ENCODE measurements at regions not wholly inside any gene's neighbourhood (a gene's known extent, or its start where the extent isn't known, plus 50 kb on each side); places are given as distances from the start of the nearest gene placed in this dataset.

DNA sequence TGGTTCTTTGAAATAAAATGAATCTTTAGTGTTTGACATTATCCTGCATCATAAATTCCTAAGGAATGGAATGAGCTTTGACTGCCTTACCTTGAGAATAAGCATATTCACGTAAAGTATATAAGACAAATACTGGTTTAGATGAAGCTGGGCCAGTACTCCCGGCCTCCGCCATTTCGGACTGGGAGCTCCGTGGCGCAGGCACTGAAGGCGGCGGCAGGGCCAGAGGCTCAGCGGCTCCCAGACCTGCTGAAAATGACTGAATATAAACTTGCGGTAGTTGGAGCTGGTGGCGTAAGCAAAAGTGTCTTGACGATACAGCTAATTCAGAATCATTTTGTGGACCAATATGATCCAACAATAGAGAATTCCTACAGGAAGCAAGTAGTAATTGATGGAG lies 76.2 kb upstream of the FAM83B start:
- H3K9me3 ChIP-seq (ENCODE audit: control insufficient read depth in 4 of 4, insufficient read depth in 3 of 4, low read length in 3 of 4): no peaks in the 10 kb centered on the region
- H3K4me1 ChIP-seq (ENCODE audit: control insufficient read depth in 5 of 5, insufficient read depth in 5 of 5, low read length in 5 of 5): no peaks in the 10 kb centered on the region
- H3K9ac ChIP-seq (ENCODE audit: insufficient read depth in 1 of 2, low read length in 2 of 2): no peak overlapping the region
- no peak for DNase-seq
- H3K27ac ChIP-seq (ENCODE audit: low read depth in 1 of 2, low read length in 1 of 2): no peak overlapping the region
- H3K4me3 ChIP-seq: no peak overlapping the region
- WGBS, 2 donors: 96 to 97% methylated on average over 12 of the region's 12 CpGs
- no peaks in the 10 kb centered on the region for H3K27me3 ChIP-seq (ENCODE audit: control insufficient read depth in 3 of 3, insufficient read depth in 3 of 3, low read length in 2 of 3)
- no peak for ATAC-seq (ENCODE audit: insufficient read depth, low FRiP score)
- H3K36me3 ChIP-seq (ENCODE audit: control insufficient read depth in 4 of 4, insufficient read depth in 4 of 4, low read length in 4 of 4): no peaks in the 10 kb centered on the region
- TF ChIP-seq, protein P1, sequence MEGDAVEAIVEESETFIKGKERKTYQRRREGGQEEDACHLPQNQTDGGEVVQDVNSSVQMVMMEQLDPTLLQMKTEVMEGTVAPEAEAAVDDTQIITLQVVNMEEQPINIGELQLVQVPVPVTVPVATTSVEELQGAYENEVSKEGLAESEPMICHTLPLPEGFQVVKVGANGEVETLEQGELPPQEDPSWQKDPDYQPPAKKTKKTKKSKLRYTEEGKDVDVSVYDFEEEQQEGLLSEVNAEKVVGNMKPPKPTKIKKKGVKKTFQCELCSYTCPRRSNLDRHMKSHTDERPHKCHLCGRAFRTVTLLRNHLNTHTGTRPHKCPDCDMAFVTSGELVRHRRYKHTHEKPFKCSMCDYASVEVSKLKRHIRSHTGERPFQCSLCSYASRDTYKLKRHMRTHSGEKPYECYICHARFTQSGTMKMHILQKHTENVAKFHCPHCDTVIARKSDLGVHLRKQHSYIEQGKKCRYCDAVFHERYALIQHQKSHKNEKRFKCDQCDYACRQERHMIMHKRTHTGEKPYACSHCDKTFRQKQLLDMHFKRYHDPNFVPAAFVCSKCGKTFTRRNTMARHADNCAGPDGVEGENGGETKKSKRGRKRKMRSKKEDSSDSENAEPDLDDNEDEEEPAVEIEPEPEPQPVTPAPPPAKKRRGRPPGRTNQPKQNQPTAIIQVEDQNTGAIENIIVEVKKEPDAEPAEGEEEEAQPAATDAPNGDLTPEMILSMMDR (IDR thresholded peaks at IDR 0.05; ENCODE audit: control extremely low read depth, extremely low read depth): no peak

DNA sequence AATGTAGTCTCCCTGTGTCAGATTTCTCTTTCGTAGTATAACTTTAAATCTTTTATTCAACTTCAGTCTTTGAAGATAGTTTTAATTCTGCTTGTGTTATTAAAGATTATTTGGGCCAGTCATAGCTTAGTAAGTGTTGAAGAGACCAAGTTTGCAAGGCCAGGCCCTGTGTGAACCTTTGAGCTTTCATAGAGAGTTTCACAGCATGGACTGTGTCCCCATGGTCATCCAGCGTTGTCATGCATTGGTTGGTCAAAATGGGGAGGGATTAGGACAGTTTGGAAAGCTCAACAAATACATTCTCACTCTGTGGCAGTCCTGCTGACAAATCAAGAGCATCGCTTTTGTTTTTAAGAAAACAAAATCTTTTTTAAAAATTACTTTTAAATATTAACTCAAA lies 74.6 kb upstream of the FAM83B start:
- DNase-seq (no peak), ATAC-seq (ENCODE audit: insufficient read depth, low FRiP score) (no peak)
- no peaks in the 10 kb centered on the region for H3K27me3 ChIP-seq (ENCODE audit: control insufficient read depth in 3 of 3, insufficient read depth in 3 of 3, low read length in 2 of 3)
- H3K4me1 ChIP-seq (ENCODE audit: control insufficient read depth in 5 of 5, insufficient read depth in 5 of 5, low read length in 5 of 5): peaks cover 0 to 5% (median 0%) of the 10 kb centered on the region in 5 donors
- 89 to 91% methylated on average over 3 of the region's 3 CpGs for WGBS, 2 donors
- H3K9me3 ChIP-seq (ENCODE audit: control insufficient read depth in 4 of 4, insufficient read depth in 3 of 4, low read length in 3 of 4): no peaks in the 10 kb centered on the region
- H3K4me3 ChIP-seq: no peak overlapping the region
- H3K27ac ChIP-seq (ENCODE audit: low read depth in 1 of 2, low read length in 1 of 2): no peak overlapping the region
- no peaks in the 10 kb centered on the region for H3K36me3 ChIP-seq (ENCODE audit: control insufficient read depth in 4 of 4, insufficient read depth in 4 of 4, low read length in 4 of 4)
- H3K9ac ChIP-seq (ENCODE audit: insufficient read depth in 1 of 2, low read length in 2 of 2): no peak overlapping the region
- TF ChIP-seq, protein P1 (IDR thresholded peaks at IDR 0.05; ENCODE audit: control extremely low read depth, extremely low read depth): no peak

DNA sequence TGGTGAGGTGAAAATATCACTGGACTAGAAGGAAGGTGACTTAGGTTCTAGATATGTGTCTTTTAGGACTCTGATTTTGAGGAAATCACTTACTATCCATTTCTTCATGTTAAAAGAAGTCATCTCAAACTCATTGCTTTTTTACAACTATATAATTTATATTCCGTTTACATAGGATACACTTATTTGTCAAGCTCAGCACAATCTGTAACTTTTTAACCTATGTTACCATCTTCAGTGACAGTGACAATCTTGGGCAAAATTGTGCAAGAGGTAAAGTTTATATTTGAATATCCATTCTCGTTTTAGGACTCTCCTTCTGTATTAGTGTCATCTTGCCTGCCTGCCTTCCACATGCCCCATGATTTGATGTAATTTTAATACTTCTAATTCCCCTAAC lies 74.0 kb upstream of the FAM83B start:
- Histone ChIP-seq H3K36me3 (ENCODE audit: control insufficient read depth in 4 of 4, insufficient read depth in 4 of 4, low read length in 4 of 4) (no peaks in the 10 kb centered on the region), H3K27ac (ENCODE audit: low read depth in 1 of 2, low read length in 1 of 2) (no peak overlapping the region), H3K9me3 (ENCODE audit: control insufficient read depth in 4 of 4, insufficient read depth in 3 of 4, low read length in 3 of 4) (no peaks in the 10 kb centered on the region), H3K4me1 (ENCODE audit: control insufficient read depth in 5 of 5, insufficient read depth in 5 of 5, low read length in 5 of 5) (peaks cover 0 to 5% (median 0%) of the 10 kb centered on the region in 5 donors), H3K27me3 (ENCODE audit: control insufficient read depth in 3 of 3, insufficient read depth in 3 of 3, low read length in 2 of 3) (no peaks in the 10 kb centered on the region), H3K4me3 (no peak overlapping the region), H3K9ac (ENCODE audit: insufficient read depth in 1 of 2, low read length in 2 of 2) (no peak overlapping the region)
- 78 to 87% methylated on average over 2 of the region's 2 CpGs for WGBS, 2 donors
- DNase-seq: no peak
- TF ChIP-seq, protein P1 (IDR thresholded peaks at IDR 0.05; ENCODE audit: control extremely low read depth, extremely low read depth): no peak
- ATAC-seq (ENCODE audit: insufficient read depth, low FRiP score): no peak

DNA sequence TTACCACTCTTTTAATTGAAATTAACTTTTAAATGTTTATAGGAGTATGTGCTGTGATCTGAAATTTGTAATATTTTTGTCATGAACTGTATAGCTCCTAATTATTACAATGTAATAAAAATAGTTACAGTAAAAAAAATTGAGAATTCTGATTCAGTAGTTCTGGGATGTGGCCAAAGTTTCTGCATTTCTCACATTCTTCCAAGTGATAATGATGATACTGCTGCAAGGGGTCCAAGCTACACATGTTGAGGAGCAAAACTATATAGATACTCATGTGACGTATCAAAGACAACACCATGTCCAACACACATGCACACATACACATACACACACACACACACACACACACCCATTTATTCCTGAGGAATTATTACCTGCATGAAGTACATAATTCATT lies 71.0 kb upstream of the FAM83B start:
- H3K27me3 ChIP-seq (ENCODE audit: control insufficient read depth in 3 of 3, insufficient read depth in 3 of 3, low read length in 2 of 3): no peaks in the 10 kb centered on the region
- H3K4me3 ChIP-seq: no peak overlapping the region
- no peaks in the 10 kb centered on the region for H3K36me3 ChIP-seq (ENCODE audit: control insufficient read depth in 4 of 4, insufficient read depth in 4 of 4, low read length in 4 of 4)
- DNase-seq (peak in 2 of 3 donors; percentile 29 to 39), ATAC-seq (ENCODE audit: insufficient read depth, low FRiP score) (no peak)
- H3K4me1 ChIP-seq (ENCODE audit: control insufficient read depth in 5 of 5, insufficient read depth in 5 of 5, low read length in 5 of 5): peaks cover 0 to 5% (median 0%) of the 10 kb centered on the region in 5 donors
- no peaks in the 10 kb centered on the region for H3K9me3 ChIP-seq (ENCODE audit: control insufficient read depth in 4 of 4, insufficient read depth in 3 of 4, low read length in 3 of 4)
- WGBS, 2 donors: 65 to 86% methylated on average over 1 of the region's 1 CpG
- H3K9ac ChIP-seq (ENCODE audit: insufficient read depth in 1 of 2, low read length in 2 of 2): no peak overlapping the region
- H3K27ac ChIP-seq (ENCODE audit: low read depth in 1 of 2, low read length in 1 of 2): no peak overlapping the region
- TF ChIP-seq, protein P1 (IDR thresholded peaks at IDR 0.05; ENCODE audit: control extremely low read depth, extremely low read depth): no peak
